ENCODE measurements at regions not wholly inside any gene's neighbourhood (a gene's known extent, or its start where the extent isn't known, plus 50 kb on each side); places are given as distances from the start of the nearest gene placed in this dataset.

DNA sequence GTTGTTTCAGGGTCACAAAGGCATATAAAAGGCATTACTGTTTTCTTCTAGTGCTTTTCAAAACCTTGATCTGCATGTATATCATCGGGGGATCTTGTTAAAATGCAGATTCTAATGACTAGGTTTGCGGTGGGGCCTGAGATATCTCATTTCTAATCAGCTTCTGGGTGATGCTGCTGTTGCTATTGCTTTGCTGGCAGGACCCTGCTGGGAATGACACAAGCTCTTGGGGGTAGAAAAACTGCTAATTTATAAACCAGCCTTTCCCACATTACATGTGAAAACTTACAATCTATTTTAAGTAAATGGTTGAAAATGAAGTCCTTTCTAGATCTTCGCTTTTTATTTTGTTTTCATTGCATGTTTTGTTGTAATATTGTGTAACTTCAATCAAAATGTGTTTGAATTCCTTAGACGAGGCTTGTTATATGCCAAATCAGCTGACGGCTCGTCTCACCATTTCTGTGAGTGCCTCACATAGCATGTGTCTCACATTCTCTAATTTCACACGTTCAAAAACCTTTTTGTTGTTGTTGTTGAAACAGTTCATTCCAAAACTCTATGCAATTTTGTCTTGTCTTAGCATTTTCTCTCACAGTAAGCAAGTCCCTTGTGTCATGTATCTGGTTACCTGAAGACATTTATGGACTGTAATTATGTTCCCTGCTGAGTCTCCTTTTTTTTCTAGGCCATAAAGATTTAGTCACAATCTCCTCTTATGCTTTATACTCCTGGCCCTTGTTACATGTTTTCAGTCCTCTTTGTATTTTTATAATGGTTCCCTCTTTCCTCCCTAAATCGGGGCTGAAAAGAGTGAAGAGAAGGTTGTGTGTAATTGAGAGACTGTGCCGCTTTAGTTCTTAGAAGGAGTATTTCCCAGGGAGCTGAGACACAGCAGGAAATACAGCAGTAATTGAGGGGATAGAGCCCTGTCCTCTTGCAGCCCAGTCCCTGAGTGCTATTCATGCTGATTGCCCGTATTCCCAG is 521.0 kb upstream of the SEMA6A start:
- Histone ChIP-seq H3K27ac (no peak overlapping the region), H3K4me1 (peaks cover 0 to 2% (median 0%) of the 10 kb centered on the region in 4 donors), H3K36me3 (no peaks in the 10 kb centered on the region), H3K4me3 (no peak overlapping the region), H3K27me3 (no peaks in the 10 kb centered on the region), H3K9me3 (no peaks in the 10 kb centered on the region)
- TF ChIP-seq POLR2AphosphoS5 (IDR thresholded peaks at IDR 0.05) (no peak), POLR2A (IDR thresholded peaks at IDR 0.05) (no peak), EP300 (IDR thresholded peaks at IDR 0.05) (no peak)
- TF ChIP-seq, protein P1, sequence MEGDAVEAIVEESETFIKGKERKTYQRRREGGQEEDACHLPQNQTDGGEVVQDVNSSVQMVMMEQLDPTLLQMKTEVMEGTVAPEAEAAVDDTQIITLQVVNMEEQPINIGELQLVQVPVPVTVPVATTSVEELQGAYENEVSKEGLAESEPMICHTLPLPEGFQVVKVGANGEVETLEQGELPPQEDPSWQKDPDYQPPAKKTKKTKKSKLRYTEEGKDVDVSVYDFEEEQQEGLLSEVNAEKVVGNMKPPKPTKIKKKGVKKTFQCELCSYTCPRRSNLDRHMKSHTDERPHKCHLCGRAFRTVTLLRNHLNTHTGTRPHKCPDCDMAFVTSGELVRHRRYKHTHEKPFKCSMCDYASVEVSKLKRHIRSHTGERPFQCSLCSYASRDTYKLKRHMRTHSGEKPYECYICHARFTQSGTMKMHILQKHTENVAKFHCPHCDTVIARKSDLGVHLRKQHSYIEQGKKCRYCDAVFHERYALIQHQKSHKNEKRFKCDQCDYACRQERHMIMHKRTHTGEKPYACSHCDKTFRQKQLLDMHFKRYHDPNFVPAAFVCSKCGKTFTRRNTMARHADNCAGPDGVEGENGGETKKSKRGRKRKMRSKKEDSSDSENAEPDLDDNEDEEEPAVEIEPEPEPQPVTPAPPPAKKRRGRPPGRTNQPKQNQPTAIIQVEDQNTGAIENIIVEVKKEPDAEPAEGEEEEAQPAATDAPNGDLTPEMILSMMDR (IDR thresholded peaks at IDR 0.05), result no peak
- intact Hi-C loops (cut with DNase I; ENCODE audit: low total_unique reads), result no loop called here
- no peak for DNase-seq
- 69 to 84% (median 77%) methylated on average over 10 of the region's 10 CpGs for WGBS, 5 donors

DNA sequence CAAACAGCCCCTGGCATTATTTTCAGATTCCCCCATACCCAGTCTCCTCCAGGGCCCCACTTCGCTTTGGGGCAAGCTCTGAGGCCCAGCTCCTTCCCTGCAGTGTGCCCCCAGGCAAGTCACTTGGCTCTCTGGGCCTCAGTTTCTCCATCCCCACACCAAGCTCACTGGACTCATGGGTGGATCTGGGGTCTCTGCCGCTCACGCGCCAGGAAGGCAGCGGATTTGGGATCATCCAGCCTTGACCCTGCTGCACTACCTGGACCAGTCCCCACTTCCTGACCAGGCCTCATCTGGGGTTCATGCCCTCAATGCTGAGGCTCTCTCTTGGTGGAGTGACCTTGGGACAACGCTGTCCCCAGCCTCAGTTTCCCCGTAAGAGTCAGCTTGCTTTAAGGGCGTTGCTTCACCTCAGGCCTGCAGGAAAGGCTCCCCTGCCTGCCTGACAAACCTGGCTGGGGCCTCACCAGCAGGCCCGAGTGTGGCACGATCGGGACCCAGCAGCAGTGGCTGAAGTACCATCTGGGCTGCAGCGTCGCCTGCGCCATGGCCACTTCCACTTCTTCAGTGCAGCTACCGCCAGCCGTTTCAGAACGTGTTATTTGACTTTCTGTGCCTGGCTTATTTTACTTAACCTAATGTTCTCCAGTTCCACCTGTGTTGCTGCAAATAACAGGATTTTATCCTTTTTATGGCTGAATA is 519.6 kb upstream of the SEMA6A start:
- no peaks in the 10 kb centered on the region for H3K36me3 ChIP-seq
- 95 to 98% (median 98%) methylated on average over 16 to 17 of the region's 17 CpGs for WGBS, 5 donors
- no peak for DNase-seq
- H3K27me3 ChIP-seq, result no peaks in the 10 kb centered on the region
- H3K4me3 ChIP-seq, result no peak overlapping the region
- no peaks in the 10 kb centered on the region for H3K9me3 ChIP-seq
- H3K4me1 ChIP-seq, result peaks cover 0 to 2% (median 0%) of the 10 kb centered on the region in 4 donors
- TF ChIP-seq POLR2AphosphoS5 (IDR thresholded peaks at IDR 0.05) (no peak), POLR2A (IDR thresholded peaks at IDR 0.05) (no peak), EP300 (IDR thresholded peaks at IDR 0.05) (no peak)
- TF ChIP-seq, protein P1 (IDR thresholded peaks at IDR 0.05), result no peak
- no peak overlapping the region for H3K27ac ChIP-seq
- intact Hi-C loops (cut with DNase I; ENCODE audit: low total_unique reads), result no loop called here

DNA sequence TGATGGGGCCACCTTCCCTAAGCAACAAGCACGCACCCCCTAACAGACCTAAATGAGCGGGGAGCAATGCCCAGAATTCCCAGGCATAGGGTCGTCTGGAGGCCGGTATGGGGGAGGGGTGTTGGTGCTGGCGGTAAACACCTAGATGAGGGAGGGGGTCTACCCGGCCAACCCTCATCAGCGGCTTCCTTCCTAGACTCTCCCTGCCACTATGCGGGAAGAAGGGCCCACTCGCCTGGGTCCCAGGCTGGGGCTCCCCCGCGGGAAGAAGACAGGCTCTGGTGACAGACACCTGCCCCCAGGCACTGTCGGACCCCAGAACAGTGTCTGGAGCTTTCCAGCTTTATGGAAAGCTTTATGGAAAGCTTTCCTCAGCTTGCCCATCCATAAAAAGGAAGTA is 519.0 kb upstream of the SEMA6A start:
- TF ChIP-seq POLR2A (IDR thresholded peaks at IDR 0.05), result no peak
- no peak for TF ChIP-seq EP300 (IDR thresholded peaks at IDR 0.05)
- TF ChIP-seq POLR2AphosphoS5 (IDR thresholded peaks at IDR 0.05), result no peak
- H3K4me1 ChIP-seq, result peaks cover 0 to 2% (median 0%) of the 10 kb centered on the region in 4 donors
- H3K27ac ChIP-seq, result no peak overlapping the region
- no peaks in the 10 kb centered on the region for H3K36me3 ChIP-seq
- no peak overlapping the region for H3K4me3 ChIP-seq
- no peaks in the 10 kb centered on the region for H3K9me3 ChIP-seq
- 89 to 100% (median 96%) methylated on average over 5 to 12 of the region's 12 CpGs for WGBS, 5 donors
- no peaks in the 10 kb centered on the region for H3K27me3 ChIP-seq
- DNase-seq, result no peak
- intact Hi-C loops (cut with DNase I; ENCODE audit: low total_unique reads), result no loop called here

DNA sequence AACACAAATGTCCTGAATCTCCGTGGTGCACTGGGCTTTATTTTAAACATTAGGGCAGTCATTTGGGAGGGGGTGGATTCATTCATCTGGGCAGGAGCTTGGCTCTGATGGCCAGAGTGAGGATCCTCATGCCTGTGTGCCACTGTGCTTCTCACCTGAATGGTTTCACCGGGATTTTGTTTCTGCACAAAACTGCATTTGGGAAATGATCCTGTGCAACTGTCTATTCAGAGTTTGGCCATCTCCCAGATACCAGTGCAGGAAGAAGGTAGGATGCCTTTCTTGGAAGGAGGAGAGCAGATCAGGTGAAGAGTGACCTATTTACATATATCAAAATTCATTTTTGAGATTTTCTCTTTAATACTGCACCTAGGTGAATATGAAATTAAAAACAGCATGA is 514.4 kb upstream of the SEMA6A start:
- WGBS, 5 donors, result 75 to 91% (median 81%) methylated on average over 2 of the region's 2 CpGs
- no peaks in the 10 kb centered on the region for H3K36me3 ChIP-seq
- no peaks in the 10 kb centered on the region for H3K9me3 ChIP-seq
- H3K27ac ChIP-seq, result no peak overlapping the region
- intact Hi-C loops (cut with DNase I; ENCODE audit: low total_unique reads), result no loop called here
- H3K27me3 ChIP-seq, result no peaks in the 10 kb centered on the region
- H3K4me3 ChIP-seq, result no peak overlapping the region
- TF ChIP-seq, protein P1 (IDR thresholded peaks at IDR 0.05), result no peak
- TF ChIP-seq POLR2A (IDR thresholded peaks at IDR 0.05), result no peak
- no peak for TF ChIP-seq EP300 (IDR thresholded peaks at IDR 0.05)
- TF ChIP-seq POLR2AphosphoS5 (IDR thresholded peaks at IDR 0.05), result no peak
- H3K4me1 ChIP-seq, result no peaks in the 10 kb centered on the region
- no peak for DNase-seq
